Astrocyte of the spinal cord (primary cell): ENCODE measurements at regions not wholly inside any gene's neighbourhood (a gene's known extent, or its start where the extent isn't known, plus 50 kb on each side); places are given as distances from the start of the nearest gene placed in this dataset.

Experiments used
- DNase-seq: peaks from one replicate; pipeline ENCODE4 v3.0.0; 2011; ENCODE audit warnings: low read depth, low spot score
- H3K4me3 ChIP-seq: 2 replicates; pipeline ENCODE4 v1.5.1; 2011; ENCODE audit warnings: low read depth, mild to moderate bottlenecking, low read length, moderate library complexity
- in situ Hi-C: cut with HindIII; loops from 2 replicates; pipeline ENCODE4 v1.10.0; 2017; ENCODE audit warnings: low sequenced_read_pairs
- TF ChIP-seq, protein P1 (sequence below): IDR thresholded peaks from 2 replicates; pipeline ENCODE4 v1.5.1; 2012; ENCODE audit warnings: low read depth, mild to moderate bottlenecking, low read length, inconsistent platforms

DNA sequence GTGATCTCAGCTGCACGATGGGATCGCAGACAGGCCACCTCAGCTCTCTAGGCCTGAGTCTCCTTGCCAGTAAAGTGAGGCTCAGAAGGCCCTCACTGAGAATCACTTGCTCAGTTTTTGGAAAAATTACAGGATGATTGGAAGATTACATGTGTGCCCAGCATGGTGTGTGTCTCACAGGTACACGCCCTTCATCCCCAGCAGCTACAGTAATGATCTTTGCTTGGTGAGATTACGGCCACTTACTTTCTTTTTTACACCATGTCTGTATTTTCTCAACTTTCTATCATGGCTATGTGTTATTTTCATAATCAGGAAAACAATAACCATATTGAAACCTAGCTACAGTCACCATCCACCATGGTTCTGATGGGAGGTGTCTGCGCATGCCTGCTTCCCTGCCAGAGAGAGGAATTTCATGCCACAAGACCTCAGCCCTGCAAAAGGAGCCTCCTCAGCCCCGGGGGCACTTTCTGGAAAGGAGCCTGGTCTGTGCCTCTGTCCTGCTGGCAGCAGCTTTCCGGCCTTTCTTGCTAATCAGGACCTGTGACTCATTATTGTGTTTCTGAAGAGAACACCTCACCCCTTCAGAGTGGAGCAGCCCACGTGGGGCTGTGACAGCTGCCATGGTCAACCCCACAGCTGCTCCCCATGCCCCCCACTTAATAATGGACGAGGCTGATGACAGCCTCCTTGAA lies 64.2 kb upstream of the OLFM1 start:
- TF ChIP-seq, protein P1, sequence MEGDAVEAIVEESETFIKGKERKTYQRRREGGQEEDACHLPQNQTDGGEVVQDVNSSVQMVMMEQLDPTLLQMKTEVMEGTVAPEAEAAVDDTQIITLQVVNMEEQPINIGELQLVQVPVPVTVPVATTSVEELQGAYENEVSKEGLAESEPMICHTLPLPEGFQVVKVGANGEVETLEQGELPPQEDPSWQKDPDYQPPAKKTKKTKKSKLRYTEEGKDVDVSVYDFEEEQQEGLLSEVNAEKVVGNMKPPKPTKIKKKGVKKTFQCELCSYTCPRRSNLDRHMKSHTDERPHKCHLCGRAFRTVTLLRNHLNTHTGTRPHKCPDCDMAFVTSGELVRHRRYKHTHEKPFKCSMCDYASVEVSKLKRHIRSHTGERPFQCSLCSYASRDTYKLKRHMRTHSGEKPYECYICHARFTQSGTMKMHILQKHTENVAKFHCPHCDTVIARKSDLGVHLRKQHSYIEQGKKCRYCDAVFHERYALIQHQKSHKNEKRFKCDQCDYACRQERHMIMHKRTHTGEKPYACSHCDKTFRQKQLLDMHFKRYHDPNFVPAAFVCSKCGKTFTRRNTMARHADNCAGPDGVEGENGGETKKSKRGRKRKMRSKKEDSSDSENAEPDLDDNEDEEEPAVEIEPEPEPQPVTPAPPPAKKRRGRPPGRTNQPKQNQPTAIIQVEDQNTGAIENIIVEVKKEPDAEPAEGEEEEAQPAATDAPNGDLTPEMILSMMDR, result no peak
- in situ Hi-C loops, result no loop called here
- DNase-seq, result no peak
- no peak overlapping the region for H3K4me3 ChIP-seq

DNA sequence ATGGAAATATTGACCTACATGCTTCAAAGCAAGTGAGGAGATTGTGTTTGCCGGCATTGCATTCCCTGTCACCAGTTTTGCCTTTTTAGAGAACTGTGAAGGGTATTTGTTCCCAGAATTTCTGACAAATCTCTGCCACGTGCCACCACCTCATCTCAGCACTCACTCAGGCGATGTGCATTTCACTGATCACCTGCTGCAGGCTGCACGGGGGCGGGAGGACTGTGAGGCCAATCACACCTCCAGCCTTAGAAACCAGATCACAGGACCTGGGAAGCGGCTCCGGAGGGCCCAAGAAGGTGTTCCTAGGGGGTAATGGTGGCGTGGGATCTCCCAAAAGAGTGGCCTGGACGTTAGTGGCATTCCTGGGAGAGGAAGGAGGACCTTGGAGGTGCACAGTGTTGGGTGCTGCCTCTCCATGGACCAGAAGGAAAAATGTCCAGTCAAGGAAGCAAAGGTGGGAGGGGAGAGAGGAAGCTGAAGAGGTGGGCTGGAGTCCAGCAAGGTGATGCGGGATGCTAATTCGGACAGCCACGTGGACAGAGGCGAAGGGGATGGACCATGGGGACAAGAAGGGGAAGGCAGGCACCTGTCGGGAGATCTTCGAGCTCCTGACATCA lies 63.6 kb upstream of the OLFM1 start:
- DNase-seq, result no peak
- in situ Hi-C loops, result no loop called here
- no peak overlapping the region for H3K4me3 ChIP-seq
- TF ChIP-seq, protein P1, result no peak

DNA sequence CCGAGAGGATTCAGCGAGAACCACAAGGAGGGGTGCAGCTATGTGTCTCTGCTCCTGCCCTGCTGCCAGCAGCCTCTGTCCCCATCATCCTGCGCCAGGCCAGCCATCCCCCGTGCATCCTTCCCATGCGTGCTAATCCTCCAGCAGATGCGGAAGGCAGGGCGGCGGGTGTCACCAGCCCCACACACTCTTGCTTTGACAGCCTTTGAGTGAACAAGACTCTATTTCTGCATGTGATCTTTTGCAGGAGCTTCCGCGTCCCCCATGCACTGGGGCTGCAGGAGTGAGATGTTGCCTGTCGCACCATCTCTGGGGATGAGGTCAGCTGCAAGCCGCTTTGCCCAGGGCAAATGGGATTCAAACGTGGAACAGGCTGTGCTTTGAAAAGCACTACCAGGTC lies 58.0 kb upstream of the OLFM1 start:
- DNase-seq, result no peak
- TF ChIP-seq, protein P1, result no peak
- in situ Hi-C loops, result no loop called here
- no peak overlapping the region for H3K4me3 ChIP-seq

DNA sequence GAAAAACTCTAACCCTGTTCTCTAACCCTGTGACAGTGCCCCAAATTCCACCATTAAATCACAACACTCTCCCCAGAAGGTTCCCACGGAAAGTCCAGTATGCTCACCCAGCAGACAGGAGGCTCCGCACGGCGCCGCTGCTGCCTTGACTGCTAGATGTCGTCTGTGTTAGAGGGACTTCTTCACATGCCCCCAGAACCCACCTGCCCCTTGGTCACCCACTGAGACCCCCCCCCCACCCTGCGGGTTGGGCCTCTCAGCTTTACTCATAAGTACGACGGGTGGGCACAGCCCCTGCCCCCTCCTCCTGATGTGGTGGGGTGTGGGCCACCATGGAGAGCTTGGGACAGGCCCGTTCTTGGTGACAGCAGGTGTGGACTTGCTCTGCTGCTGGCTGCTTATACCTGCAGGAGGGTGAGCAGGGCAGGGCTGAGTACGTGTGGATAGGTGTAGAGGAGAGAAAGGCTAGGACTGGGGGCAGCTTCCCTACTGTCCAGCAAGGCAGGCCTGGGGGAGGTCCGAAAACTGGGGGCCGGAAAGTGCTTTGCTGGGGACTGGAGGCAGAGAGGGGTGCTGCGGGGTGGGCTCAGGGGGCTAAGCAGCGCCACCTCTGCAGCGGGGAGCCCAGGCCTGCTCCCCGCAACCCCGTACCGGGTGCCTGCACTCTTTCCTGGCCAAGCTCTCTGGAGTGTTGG lies 57.5 kb upstream of the OLFM1 start:
- no peak for DNase-seq
- in situ Hi-C loops, result no loop called here
- TF ChIP-seq, protein P1, result no peak
- no peak overlapping the region for H3K4me3 ChIP-seq

DNA sequence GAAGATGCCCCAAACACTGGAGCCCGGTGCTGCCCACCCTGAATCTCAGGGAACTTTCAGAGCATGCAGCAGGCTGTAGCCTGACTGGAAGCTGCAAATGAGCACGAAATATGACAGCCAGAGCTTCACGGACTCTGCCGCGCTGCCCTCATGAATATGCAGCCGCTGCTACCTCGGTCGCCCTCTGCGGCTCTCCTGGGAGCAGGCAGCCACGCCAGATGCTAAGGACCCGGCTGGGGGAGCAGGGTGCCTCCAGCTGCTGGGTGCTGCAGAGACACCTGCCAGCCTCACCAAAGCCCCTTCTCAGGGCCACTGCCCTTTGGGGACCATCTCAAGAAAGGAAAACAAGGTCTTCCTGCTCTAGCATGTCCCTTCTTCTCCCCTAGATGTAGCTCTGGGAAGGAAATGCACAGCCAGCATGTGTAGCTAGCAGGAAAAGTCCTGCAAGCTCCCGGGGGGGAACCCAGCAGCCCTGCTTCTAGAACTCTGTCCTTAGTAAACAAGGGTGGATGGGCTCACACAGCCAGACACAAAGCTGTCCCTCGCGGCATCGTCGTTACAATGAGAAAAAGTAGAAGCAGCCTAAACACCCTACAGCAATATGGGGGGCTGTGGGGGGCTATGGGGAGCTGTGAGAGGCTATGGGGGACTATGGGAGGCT lies 56.8 kb upstream of the OLFM1 start:
- TF ChIP-seq, protein P1, result no peak
- no peak for DNase-seq
- in situ Hi-C loops, result no loop called here
- no peak overlapping the region for H3K4me3 ChIP-seq

DNA sequence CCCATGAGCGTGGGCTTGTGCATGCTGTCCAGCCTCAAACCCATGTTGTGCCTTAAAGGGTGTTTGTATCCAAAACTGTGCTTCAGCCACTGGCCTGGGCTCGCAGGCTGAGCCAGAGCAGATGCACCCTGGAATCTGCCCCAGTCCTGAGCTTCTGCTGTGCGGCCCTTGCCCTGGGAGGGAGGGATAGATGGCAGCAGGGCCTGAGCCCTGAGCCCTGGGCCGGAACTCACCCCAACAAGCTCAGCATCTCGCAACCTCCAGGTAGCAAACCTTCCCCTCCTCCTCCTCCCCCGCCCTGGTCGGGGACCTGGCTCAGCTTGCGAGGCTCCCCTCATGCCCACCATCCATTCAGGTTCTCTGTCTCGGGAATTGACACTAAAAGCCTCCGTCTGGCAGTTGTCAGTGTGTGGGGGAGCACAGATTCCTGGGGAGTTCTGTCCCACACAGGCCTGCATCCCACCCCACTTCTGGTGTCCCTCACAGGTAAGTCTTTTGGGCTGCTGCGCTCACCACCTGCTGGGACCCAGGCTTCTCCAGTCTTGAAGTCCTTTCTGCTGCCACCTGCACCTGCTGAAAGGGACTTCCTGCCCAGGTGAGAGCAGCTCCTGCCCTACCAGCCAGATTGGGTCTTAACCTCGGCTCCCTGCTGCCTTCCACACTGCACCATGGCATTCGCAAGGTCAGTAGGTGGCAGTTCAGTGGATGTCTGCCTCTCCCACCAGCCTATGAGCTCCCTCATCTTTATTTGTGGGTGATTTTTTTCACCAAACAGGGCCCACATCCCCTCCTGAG lies 55.2 kb upstream of the OLFM1 start:
- H3K4me3 ChIP-seq, result no peak overlapping the region
- TF ChIP-seq, protein P1, result no peak
- in situ Hi-C loops, result no loop called here
- no peak for DNase-seq
